SK-N-SH (cell line): ENCODE measurements at regions not wholly inside any gene's neighbourhood (a gene's known extent, or its start where the extent isn't known, plus 50 kb on each side); places are given as distances from the start of the nearest gene placed in this dataset.

Source experiments
- CTCF ChIA-PET: fragments of 300-600, 350-600 bp; formaldehyde crosslinking; extraction: SDS; loops from one replicate; lab custom pipeline; 2021; lab: Yijun Ruan, JAX
- POLR2A ChIA-PET: fragments of 350-600 bp; sonication (Branson Sonifier 250); formaldehyde crosslinking; extraction: SDS; loops from one replicate; lab custom pipeline; 2020; ENCODE audit warnings: antibody characterized with exemption, inconsistent platforms; lab: Yijun Ruan, JAX
- DNase-seq: peaks from one replicate; pipeline ENCODE4 v3.0.0; 2012
- H2AFZ ChIP-seq: fragments of 200-600 bp; sonication (generic); 2 replicates; pipeline ENCODE4 v1.8.1; 2016; ENCODE audit warnings: antibody characterized with exemption, mild to moderate bottlenecking, low read depth
- H3F3A ChIP-seq: fragments of 200-600 bp; sonication (generic); replicated peaks from 2 replicates; pipeline ENCODE3; 2016; ENCODE audit warnings: antibody characterized with exemption, mild to moderate bottlenecking; ENCODE audit not compliant: insufficient read depth
- H3K27ac ChIP-seq, 2 experiments: fragments of 200-500 bp in 1 of 2; fragments of 200-600 bp in 1 of 2; sonication (Bioruptor generic) in 1 of 2; sonication (generic), shearing (Covaris generic) in 1 of 2; 2 replicates each; pipeline versions ENCODE4 v1.5.1 to v1.6.1; 2014 to 2016; ENCODE audit warnings: low read depth in 2 of 2, inconsistent platforms in 1 of 2, low read length in 1 of 2, mild to moderate bottlenecking in 1 of 2, mixed read lengths in 1 of 2
- H3K27me3 ChIP-seq: fragments of 200-600 bp; sonication (generic), shearing (Covaris generic); 2 replicates; pipeline ENCODE4 v1.6.1; 2016; ENCODE audit warnings: mixed run types; ENCODE audit not compliant: insufficient read depth
- H3K36me3 ChIP-seq, 2 experiments: fragments of 200-500 bp in 1 of 2; fragments of 200-600 bp in 1 of 2; sonication (Bioruptor generic) in 1 of 2; sonication (generic) in 1 of 2; replicated peaks in 1 of 2; 2 replicates each; pipeline versions ENCODE3 to v1.5.1; 2014 to 2016; ENCODE audit warnings: low read length in 1 of 2, mild to moderate bottlenecking in 1 of 2; ENCODE audit not compliant: insufficient read depth in 2 of 2, control insufficient read depth in 1 of 2
- H3K4me1 ChIP-seq, 2 experiments: fragments of 200-500 bp in 1 of 2; fragments of 200-600 bp in 1 of 2; sonication (Bioruptor generic) in 1 of 2; sonication (generic), shearing (Covaris generic) in 1 of 2; 2 replicates each; pipeline versions ENCODE4 v1.5.1 to v1.6.1; 2014 to 2016; ENCODE audit warnings: low read depth in 1 of 2, low read length in 1 of 2, mixed run types in 1 of 2; ENCODE audit not compliant: insufficient read depth in 2 of 2, control insufficient read depth in 1 of 2
- H3K4me2 ChIP-seq: fragments of 200-600 bp; sonication (generic), shearing (Covaris generic); 2 replicates; pipeline ENCODE4 v1.6.1; 2017; ENCODE audit warnings: mixed run types
- H3K4me3 ChIP-seq, 2 experiments: fragments of 200-500 bp in 1 of 2; fragments of 200-600 bp in 1 of 2; sonication (Bioruptor generic) in 1 of 2; sonication (generic), shearing (Covaris generic) in 1 of 2; 2 replicates each; pipeline versions ENCODE4 v1.5.1 to v1.8.1; 2014 to 2016; ENCODE audit warnings: low read depth in 2 of 2, inconsistent platforms in 1 of 2, low read length in 1 of 2, mild to moderate bottlenecking in 1 of 2, mixed read lengths in 1 of 2, moderate library complexity in 1 of 2
- H3K79me2 ChIP-seq: fragments of 200-600 bp; sonication (generic); 2 replicates; pipeline ENCODE4 v1.8.1; 2017; ENCODE audit warnings: mild to moderate bottlenecking; ENCODE audit not compliant: insufficient read depth
- H3K9ac ChIP-seq: fragments of 200-600 bp; sonication (generic); 2 replicates; pipeline ENCODE4 v1.6.1; 2017; ENCODE audit warnings: mixed run types
- H3K9me2 ChIP-seq: fragments of 200-600 bp; sonication (generic); 2 replicates; pipeline ENCODE4 v1.6.1; 2017; ENCODE audit warnings: mixed run types
- H3K9me3 ChIP-seq: fragments of 200-600 bp; sonication (generic); 2 replicates; pipeline ENCODE4 v1.6.1; 2017; ENCODE audit warnings: mixed run types, mild to moderate bottlenecking, moderate library complexity
- H4K20me1 ChIP-seq: fragments of 200-600 bp; sonication (generic); 2 replicates; pipeline ENCODE4 v1.6.1; 2017; ENCODE audit warnings: mild to moderate bottlenecking, mixed run types; ENCODE audit not compliant: insufficient read depth
- CHD2 ChIP-seq: fragments of 150-350 bp; IDR thresholded peaks from 2 replicates; pipeline ENCODE4 v1.6.1; 2018; ENCODE audit warnings: low read length; ENCODE audit not compliant: partially characterized antibody
- EP300 ChIP-seq, 2 experiments: IDR thresholded peaks; 2 replicates each; pipeline versions ENCODE4 v1.4.0 to v1.6.1; 2012; ENCODE audit warnings: borderline replicate concordance in 1 of 2, low read depth in 1 of 2, low read length in 1 of 2
- FOXM1 ChIP-seq: IDR thresholded peaks from 2 replicates; pipeline ENCODE4 v1.4.0; 2012; ENCODE audit warnings: low read depth, mild to moderate bottlenecking
- GABPA ChIP-seq: IDR thresholded peaks from 2 replicates; pipeline ENCODE4 v1.4.0; 2012; ENCODE audit warnings: low read depth, mild to moderate bottlenecking
- GATA2 ChIP-seq: sonication (generic); formaldehyde crosslinking; IDR thresholded peaks from 2 replicates; pipeline ENCODE4 v1.5.0; 2020; ENCODE audit warnings: mild to moderate bottlenecking, missing genetic modification reagents
- JUND ChIP-seq: IDR thresholded peaks from 2 replicates; pipeline ENCODE4 v1.4.0; 2012
- MEF2A ChIP-seq: IDR thresholded peaks from 2 replicates; pipeline ENCODE4 v1.4.0; 2012; ENCODE audit warnings: low read depth, borderline replicate concordance
- NFIC ChIP-seq: IDR thresholded peaks from 2 replicates; pipeline ENCODE4 v1.4.0; 2012; ENCODE audit warnings: borderline replicate concordance
- NRF1 ChIP-seq: IDR thresholded peaks from 2 replicates; pipeline ENCODE4 v1.6.1; 2012; ENCODE audit warnings: low read depth, mild to moderate bottlenecking, low read length
- RCOR1 ChIP-seq: fragments of 150-350 bp; IDR thresholded peaks from 2 replicates; pipeline ENCODE4 v1.6.1; 2017; ENCODE audit warnings: antibody characterized with exemption, low read length
- RFX5 ChIP-seq: IDR thresholded peaks from 2 replicates; pipeline ENCODE4 v1.6.1; 2012; ENCODE audit warnings: mild to moderate bottlenecking, improper control_type of control experiment, low read length
- TAF1 ChIP-seq: IDR thresholded peaks from 2 replicates; pipeline ENCODE4 v1.6.1; 2012; ENCODE audit warnings: low read depth, mild to moderate bottlenecking, low read length, moderate library complexity, borderline replicate concordance
- TCF12 ChIP-seq: IDR thresholded peaks from 2 replicates; pipeline ENCODE4 v1.4.0; 2012
- YY1 ChIP-seq: IDR thresholded peaks from 2 replicates; pipeline ENCODE4 v1.4.0; 2012; ENCODE audit warnings: low read depth, mild to moderate bottlenecking
- WGBS: methylation state at CpG from one replicate; pipeline ENCODE4 v1.1.6; 2017; ENCODE audit warnings: low lambda C conversion rate; 5-methylcytosine and 5-hydroxymethylcytosine counted together
- TF ChIP-seq, protein P1 (sequence below): fragments of 200-600 bp; sonication (generic); IDR thresholded peaks from 2 replicates; pipeline ENCODE4 v1.6.1; 2017; ENCODE audit warnings: antibody characterized with exemption, mild to moderate bottlenecking, moderate library complexity

DNA sequence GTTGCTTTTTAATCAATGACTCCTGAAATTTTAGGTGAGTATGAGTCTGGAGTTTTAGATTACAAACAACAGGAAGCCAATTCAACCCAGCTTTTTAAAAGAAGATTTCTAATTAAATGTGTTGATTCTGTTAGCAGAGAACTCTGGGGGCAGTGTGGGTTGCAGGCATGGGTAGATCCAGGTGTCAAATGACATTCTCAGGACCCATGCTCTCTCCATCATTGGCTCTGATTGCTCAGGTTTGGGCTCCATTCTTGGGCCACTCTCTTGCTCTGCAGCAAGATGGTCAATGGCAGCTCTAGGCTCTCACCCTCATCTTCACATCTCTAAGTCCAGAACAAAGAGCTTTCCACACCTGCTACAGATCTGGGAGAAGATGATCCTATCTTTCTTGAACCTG is 463.7 kb downstream of the PREX1 start:
- no peak overlapping the region for H2AFZ ChIP-seq
- no peak overlapping the region for H3K9ac ChIP-seq
- POLR2A ChIA-PET = interaction anchor here (0.7 kb wide), 1 partner anchor 654 kb away, joined by 3 read pairs; no protein-coding TSS in a partner anchor
- H3K9me2 ChIP-seq = no peaks in the 10 kb centered on the region
- no peak for DNase-seq
- peaks cover 0 to 14% of the 10 kb centered on the region in 2 experiments; a peak in 2 of 4 replicates for H3K4me1 ChIP-seq
- H3F3A ChIP-seq = no peaks in the 10 kb centered on the region
- no peaks in the 10 kb centered on the region for H3K79me2 ChIP-seq
- no peaks in the 10 kb centered on the region for H4K20me1 ChIP-seq
- no peak overlapping the region for H3K4me2 ChIP-seq
- H3K4me3 ChIP-seq = no peak overlapping the region
- no peak overlapping the region for H3K27ac ChIP-seq
- no peaks in the 10 kb centered on the region for H3K36me3 ChIP-seq
- TF ChIP-seq TAF1 (no peak), YY1 (no peak), CHD2 (no peak), NRF1 (no peak)
- H3K27me3 ChIP-seq = no peaks in the 10 kb centered on the region
- no peaks in the 10 kb centered on the region for H3K9me3 ChIP-seq
- CTCF ChIA-PET = interaction anchor here (1.7 kb wide), 1 partner anchor 256 kb away, joined by 7 read pairs; no protein-coding TSS in a partner anchor

DNA sequence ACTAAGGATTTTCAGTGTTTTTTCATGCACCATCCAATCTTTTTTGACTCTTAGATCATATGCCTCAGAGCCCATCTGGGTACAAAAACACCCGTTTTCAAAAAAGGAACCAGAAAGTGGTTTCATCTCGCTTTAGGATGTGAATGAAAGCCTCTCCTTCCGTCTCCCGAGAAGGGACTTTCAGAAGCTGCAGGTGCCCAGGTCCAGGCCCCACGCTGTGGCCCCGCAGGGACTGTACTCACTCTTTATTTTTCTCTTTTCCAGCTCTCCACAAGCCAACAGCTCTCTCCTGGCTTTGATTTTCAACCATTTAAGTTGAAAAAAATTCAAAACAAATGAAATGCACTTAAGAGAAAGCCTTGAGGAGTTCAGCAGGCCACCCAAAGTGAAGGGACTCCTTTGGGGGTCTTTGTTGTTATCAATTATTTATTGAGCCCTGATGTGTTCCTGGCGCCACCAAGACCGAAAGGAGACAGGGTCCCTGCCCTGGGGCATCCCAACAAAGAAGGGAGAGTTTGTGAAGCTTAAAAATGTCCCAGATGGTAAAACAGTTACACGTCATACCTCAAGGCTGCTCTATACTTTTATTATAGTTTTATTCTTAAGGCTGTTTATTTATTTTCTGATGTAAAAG is 467.3 kb downstream of the PREX1 start:
- Histone ChIP-seq H3K4me2 (no peak overlapping the region), H3K27ac (no peak overlapping the region), H3K36me3 (no peaks in the 10 kb centered on the region), H3K9me3 (no peaks in the 10 kb centered on the region), H3K4me1 (no peaks in the 10 kb centered on the region; a peak in 1 of 4 replicates), H3F3A (no peaks in the 10 kb centered on the region), H2AFZ (no peak overlapping the region), H3K27me3 (no peaks in the 10 kb centered on the region), H3K4me3 (no peak overlapping the region), H3K79me2 (no peaks in the 10 kb centered on the region), H4K20me1 (no peaks in the 10 kb centered on the region), H3K9me2 (no peaks in the 10 kb centered on the region), H3K9ac (no peak overlapping the region)
- 65% methylated on average over 9 of the region's 9 CpGs for WGBS
- CTCF ChIA-PET = interaction anchor here (1.2 kb wide), 1 partner anchor 30 kb away, joined by 3 read pairs; no protein-coding TSS in a partner anchor
- POLR2A ChIA-PET = no interaction called here
- DNase-seq = no peak
- no peak for TF ChIP-seq TAF1
- no peak for TF ChIP-seq TCF12
- no peak for TF ChIP-seq JUND
- no peak for TF ChIP-seq FOXM1
- TF ChIP-seq CHD2 = no peak
- TF ChIP-seq, protein P1, sequence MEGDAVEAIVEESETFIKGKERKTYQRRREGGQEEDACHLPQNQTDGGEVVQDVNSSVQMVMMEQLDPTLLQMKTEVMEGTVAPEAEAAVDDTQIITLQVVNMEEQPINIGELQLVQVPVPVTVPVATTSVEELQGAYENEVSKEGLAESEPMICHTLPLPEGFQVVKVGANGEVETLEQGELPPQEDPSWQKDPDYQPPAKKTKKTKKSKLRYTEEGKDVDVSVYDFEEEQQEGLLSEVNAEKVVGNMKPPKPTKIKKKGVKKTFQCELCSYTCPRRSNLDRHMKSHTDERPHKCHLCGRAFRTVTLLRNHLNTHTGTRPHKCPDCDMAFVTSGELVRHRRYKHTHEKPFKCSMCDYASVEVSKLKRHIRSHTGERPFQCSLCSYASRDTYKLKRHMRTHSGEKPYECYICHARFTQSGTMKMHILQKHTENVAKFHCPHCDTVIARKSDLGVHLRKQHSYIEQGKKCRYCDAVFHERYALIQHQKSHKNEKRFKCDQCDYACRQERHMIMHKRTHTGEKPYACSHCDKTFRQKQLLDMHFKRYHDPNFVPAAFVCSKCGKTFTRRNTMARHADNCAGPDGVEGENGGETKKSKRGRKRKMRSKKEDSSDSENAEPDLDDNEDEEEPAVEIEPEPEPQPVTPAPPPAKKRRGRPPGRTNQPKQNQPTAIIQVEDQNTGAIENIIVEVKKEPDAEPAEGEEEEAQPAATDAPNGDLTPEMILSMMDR = no peak
- TF ChIP-seq GATA2 = no peak
- TF ChIP-seq RCOR1 = no peak
- TF ChIP-seq MEF2A = no peak
- TF ChIP-seq EP300 (IDR thresholded peaks at IDR 0.05; ENCODE audit: borderline replicate concordance in 1 of 2, low read depth in 1 of 2, low read length in 1 of 2) = no peak
- TF ChIP-seq NFIC = no peak
- no peak for TF ChIP-seq GABPA
- no peak for TF ChIP-seq RFX5
- no peak for TF ChIP-seq NRF1
